Astrocyte (in vitro differentiated cells and primary cell): ENCODE measurements at regions not wholly inside any gene's neighbourhood (a gene's known extent, or its start where the extent isn't known, plus 50 kb on each side); places are given as distances from the start of the nearest gene placed in this dataset.

Experiments used
- CTCF ChIP-seq: IDR thresholded peaks from 2 replicates; pipeline ENCODE4 v1.5.1; 2011; ENCODE audit warnings: low read depth, mild to moderate bottlenecking, inconsistent platforms, low read length, moderate library complexity; ENCODE audit not compliant: insufficient read depth
- EZH2 ChIP-seq: IDR thresholded peaks from 2 replicates; pipeline ENCODE4 v1.6.1; 2012; ENCODE audit warnings: mild to moderate bottlenecking, low read length, inconsistent platforms; ENCODE audit not compliant: insufficient read depth

GRCh38 chr5:3058942-3059341 lies 307.5 kb upstream of the IRX2 start:
- TF ChIP-seq CTCF = no peak
- TF ChIP-seq EZH2 = no peak
